ENCODE measurements at regions not wholly inside any gene's neighbourhood (a gene's known extent, or its start where the extent isn't known, plus 50 kb on each side); places are given as distances from the start of the nearest gene placed in this dataset.

- H3K27ac ChIP-seq, result no peak overlapping the region
- TF ChIP-seq CTCF (conservative IDR thresholded peaks at IDR 0.05) (no peak), ZFX (IDR thresholded peaks at IDR 0.05) (no peak)
Observed at GRCh38 chr3:86481636-86482035, 509.3 kb downstream of the VGLL3 start.

- no peak for TF ChIP-seq CTCF (conservative IDR thresholded peaks at IDR 0.05)
- no peak for TF ChIP-seq ZFX (IDR thresholded peaks at IDR 0.05)
- no peak overlapping the region for H3K27ac ChIP-seq
Observed at GRCh38 chr3:86481031-86481430, 509.9 kb downstream of the VGLL3 start.

GRCh38 chr3:86464180-86464579 is 526.8 kb downstream of the VGLL3 start:
- no peak overlapping the region for H3K27ac ChIP-seq
- TF ChIP-seq ZFX (IDR thresholded peaks at IDR 0.05) (no peak), CTCF (conservative IDR thresholded peaks at IDR 0.05) (no peak)

GRCh38 chr3:86451749-86452148 is 539.2 kb downstream of the VGLL3 start:
- no peak overlapping the region for H3K27ac ChIP-seq
- TF ChIP-seq CTCF (conservative IDR thresholded peaks at IDR 0.05) (no peak), ZFX (IDR thresholded peaks at IDR 0.05) (no peak)

- TF ChIP-seq ZFX (IDR thresholded peaks at IDR 0.05) (no peak), CTCF (conservative IDR thresholded peaks at IDR 0.05) (no peak)
- H3K27ac ChIP-seq, result no peak overlapping the region
Observed at GRCh38 chr3:86438544-86438943, 552.4 kb downstream of the VGLL3 start.

GRCh38 chr3:86427343-86427742 is 563.6 kb downstream of the VGLL3 start:
- no peak for TF ChIP-seq CTCF (conservative IDR thresholded peaks at IDR 0.05)
- no peak overlapping the region for H3K27ac ChIP-seq

GRCh38 chr3:86420990-86421739 is 569.8 kb downstream of the VGLL3 start:
- no peak overlapping the region for H3K27ac ChIP-seq
- TF ChIP-seq ZFX (IDR thresholded peaks at IDR 0.05), result no peak
- TF ChIP-seq CTCF (conservative IDR thresholded peaks at IDR 0.05), result no peak
